Neuron (in vitro differentiated cells): ENCODE measurements at regions not wholly inside any gene's neighbourhood (a gene's known extent, or its start where the extent isn't known, plus 50 kb on each side); places are given as distances from the start of the nearest gene placed in this dataset.

Experiments
- H2AFZ ChIP-seq: one replicate; pipeline ENCODE4 v1.6.1; 2013; ENCODE audit warnings: low read depth, mild to moderate bottlenecking, inconsistent platforms, low read length, moderate library complexity
- H3K27me3 ChIP-seq: one replicate; pipeline ENCODE4 v1.6.1; 2013; ENCODE audit warnings: low read length; ENCODE audit not compliant: insufficient read depth
- H3K36me3 ChIP-seq: one replicate; pipeline ENCODE4 v1.6.1; 2013; ENCODE audit warnings: low read length; ENCODE audit not compliant: insufficient read depth
- H3K4me1 ChIP-seq: one replicate; pipeline ENCODE4 v1.6.1; 2013; ENCODE audit warnings: low read length; ENCODE audit not compliant: insufficient read depth
- H3K4me3 ChIP-seq: 2 replicates; pipeline ENCODE4 v1.5.1; 2013; ENCODE audit warnings: mild to moderate bottlenecking, low read length, moderate library complexity
- H3K9me3 ChIP-seq: one replicate; pipeline ENCODE4 v1.6.1; 2013; ENCODE audit warnings: low read length

GRCh38 chr20:40562031-40562430 is 127.0 kb downstream of the MAFB start:
- no peaks in the 10 kb centered on the region for H3K36me3 ChIP-seq
- H3K9me3 ChIP-seq: no peaks in the 10 kb centered on the region
- H2AFZ ChIP-seq: no peak overlapping the region
- H3K4me3 ChIP-seq: no peak overlapping the region
- H3K27me3 ChIP-seq: no peaks in the 10 kb centered on the region
- no peaks in the 10 kb centered on the region for H3K4me1 ChIP-seq

DNA sequence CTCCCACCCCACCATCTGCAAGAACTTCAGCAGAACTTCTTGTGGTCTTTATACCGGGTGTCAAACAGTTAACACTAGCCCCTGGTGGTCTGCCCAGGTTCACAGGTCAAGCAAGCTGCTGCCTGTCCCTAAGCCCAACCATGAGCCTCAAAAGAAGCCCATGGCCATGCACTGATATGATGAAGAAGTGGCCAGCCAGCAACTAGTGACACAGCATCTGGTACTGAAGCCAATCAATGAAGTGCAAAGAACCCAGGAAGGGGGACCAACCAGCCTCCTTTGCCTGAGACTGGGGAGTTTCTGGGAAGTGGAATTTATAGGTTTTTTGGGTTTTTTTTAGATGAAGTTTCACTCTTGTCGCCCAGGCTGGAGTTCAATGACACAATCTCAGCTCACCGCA is 127.8 kb downstream of the MAFB start:
- no peak overlapping the region for H3K4me3 ChIP-seq
- no peaks in the 10 kb centered on the region for H3K4me1 ChIP-seq
- H3K27me3 ChIP-seq: no peaks in the 10 kb centered on the region
- H3K9me3 ChIP-seq: no peaks in the 10 kb centered on the region
- H2AFZ ChIP-seq: no peak overlapping the region
- H3K36me3 ChIP-seq: no peaks in the 10 kb centered on the region

DNA sequence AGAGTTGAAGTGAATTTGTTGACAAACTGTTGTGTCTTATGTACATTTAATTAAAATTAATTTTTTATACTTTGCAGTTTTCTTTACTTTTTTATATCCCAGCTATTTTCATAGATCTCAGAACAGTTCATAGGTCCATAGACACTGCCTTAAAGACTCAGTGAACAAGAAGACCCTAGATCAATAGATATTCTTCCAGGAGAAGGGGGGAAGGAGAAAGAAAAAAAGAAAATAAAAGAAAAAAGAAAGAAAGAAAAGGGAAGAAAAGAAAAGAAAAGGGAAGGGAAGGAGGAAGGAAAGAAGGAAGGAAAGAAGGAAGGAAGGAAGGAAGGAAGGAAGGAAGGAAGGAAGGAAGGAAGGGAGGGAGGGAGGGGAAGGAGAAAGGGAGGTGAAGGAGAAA is 130.8 kb downstream of the MAFB start:
- Histone ChIP-seq H3K36me3 (no peaks in the 10 kb centered on the region), H3K27me3 (no peaks in the 10 kb centered on the region), H3K4me3 (no peak overlapping the region), H3K4me1 (no peaks in the 10 kb centered on the region), H2AFZ (no peak overlapping the region), H3K9me3 (no peaks in the 10 kb centered on the region)

DNA sequence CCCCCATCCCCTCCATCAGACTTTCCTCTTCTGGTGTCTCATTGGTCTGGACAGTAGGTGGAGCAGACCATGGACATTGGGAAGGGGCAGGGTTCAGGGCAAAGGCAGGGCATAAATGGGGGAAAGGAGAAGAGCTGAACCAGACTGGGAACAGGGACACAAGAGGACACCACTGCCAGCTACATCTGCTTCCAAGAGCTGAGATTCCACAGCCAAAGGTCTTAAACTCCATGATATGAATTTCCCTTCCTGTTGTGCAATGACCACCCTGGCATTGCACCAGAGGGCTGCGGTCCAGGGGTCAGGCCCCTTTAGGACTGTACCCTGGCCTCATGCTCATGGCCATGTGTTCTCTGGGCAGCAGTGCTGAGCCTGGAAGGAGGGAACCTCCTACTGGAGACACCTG is 137.9 kb downstream of the MAFB start:
- no peaks in the 10 kb centered on the region for H3K9me3 ChIP-seq

DNA sequence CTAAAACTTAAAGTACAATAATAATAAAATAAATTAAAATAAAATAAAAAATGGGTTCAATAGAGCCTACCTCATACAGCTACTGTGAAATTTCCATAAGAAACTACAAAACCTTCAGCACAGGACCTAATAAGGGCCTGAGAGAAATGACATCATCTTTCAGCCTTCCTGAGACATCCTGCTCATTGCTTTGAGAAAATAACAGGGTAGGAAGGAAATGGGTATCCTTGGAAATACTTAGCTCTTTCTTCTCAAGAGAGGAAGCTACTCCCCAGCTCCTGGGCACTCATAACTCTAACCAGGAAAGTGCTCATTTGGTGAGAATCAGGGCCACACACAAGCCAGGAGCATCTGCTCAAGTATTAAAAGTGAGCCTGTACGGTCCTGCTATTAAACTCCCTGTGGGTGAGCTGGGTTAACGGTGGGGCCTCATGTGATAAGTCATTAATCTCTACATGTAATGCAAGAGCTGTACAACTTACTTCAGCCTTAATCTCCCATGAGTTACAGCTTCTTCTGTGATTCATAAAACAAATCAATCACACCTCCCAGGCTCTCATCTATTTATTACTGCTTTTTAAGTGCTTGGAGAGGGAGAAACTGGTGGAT is 141.4 kb downstream of the MAFB start:
- no peaks in the 10 kb centered on the region for H3K9me3 ChIP-seq
- no peaks in the 10 kb centered on the region for H3K27me3 ChIP-seq
- no peak overlapping the region for H2AFZ ChIP-seq
- no peaks in the 10 kb centered on the region for H3K36me3 ChIP-seq
- H3K4me3 ChIP-seq: no peak overlapping the region
- H3K4me1 ChIP-seq: no peaks in the 10 kb centered on the region

More for the DNA sequence above, 137.9 kb downstream of the MAFB start:
- Histone ChIP-seq H3K36me3 (no peaks in the 10 kb centered on the region), H2AFZ (no peak overlapping the region), H3K27me3 (no peaks in the 10 kb centered on the region), H3K4me1 (no peaks in the 10 kb centered on the region), H3K4me3 (no peak overlapping the region)

DNA sequence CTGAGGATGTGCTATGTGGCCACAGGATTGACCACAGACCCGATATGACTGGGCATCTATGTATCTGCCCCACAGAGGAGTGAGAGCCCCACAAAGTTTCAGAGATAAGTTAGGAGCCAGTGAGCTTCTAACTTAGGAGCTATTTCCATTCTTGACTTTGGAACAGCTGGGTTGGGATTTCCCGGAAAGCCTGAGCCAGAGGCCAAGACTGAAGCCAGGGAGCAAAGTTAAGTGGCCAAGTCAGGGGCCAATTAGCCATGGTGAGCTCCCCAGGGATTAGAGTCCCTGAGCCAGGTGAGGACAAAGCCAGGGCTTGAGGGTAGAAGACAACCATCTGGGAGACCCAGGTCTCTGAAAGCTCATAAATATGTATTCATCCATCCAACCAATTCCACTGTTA is 143.6 kb downstream of the MAFB start:
- H2AFZ ChIP-seq: no peak overlapping the region
- no peaks in the 10 kb centered on the region for H3K9me3 ChIP-seq
- no peaks in the 10 kb centered on the region for H3K27me3 ChIP-seq
- no peaks in the 10 kb centered on the region for H3K4me1 ChIP-seq
- H3K4me3 ChIP-seq: no peak overlapping the region
- no peaks in the 10 kb centered on the region for H3K36me3 ChIP-seq

GRCh38 chr20:40542065-40542464 is 147.0 kb downstream of the MAFB start:
- Histone ChIP-seq H2AFZ (no peak overlapping the region), H3K27me3 (no peaks in the 10 kb centered on the region), H3K9me3 (no peaks in the 10 kb centered on the region), H3K4me3 (no peak overlapping the region), H3K36me3 (no peaks in the 10 kb centered on the region), H3K4me1 (no peaks in the 10 kb centered on the region)

GRCh38 chr20:40540166-40540565 is 148.9 kb downstream of the MAFB start:
- Histone ChIP-seq H3K4me1 (no peaks in the 10 kb centered on the region), H3K9me3 (no peaks in the 10 kb centered on the region), H3K4me3 (no peak overlapping the region), H2AFZ (no peak overlapping the region), H3K36me3 (no peaks in the 10 kb centered on the region), H3K27me3 (no peaks in the 10 kb centered on the region)

GRCh38 chr20:40538131-40538530 is 150.9 kb downstream of the MAFB start:
- H3K4me1 ChIP-seq: no peaks in the 10 kb centered on the region
- no peak overlapping the region for H2AFZ ChIP-seq
- H3K27me3 ChIP-seq: no peaks in the 10 kb centered on the region
- H3K4me3 ChIP-seq: no peak overlapping the region
- H3K9me3 ChIP-seq: no peaks in the 10 kb centered on the region
- no peaks in the 10 kb centered on the region for H3K36me3 ChIP-seq

DNA sequence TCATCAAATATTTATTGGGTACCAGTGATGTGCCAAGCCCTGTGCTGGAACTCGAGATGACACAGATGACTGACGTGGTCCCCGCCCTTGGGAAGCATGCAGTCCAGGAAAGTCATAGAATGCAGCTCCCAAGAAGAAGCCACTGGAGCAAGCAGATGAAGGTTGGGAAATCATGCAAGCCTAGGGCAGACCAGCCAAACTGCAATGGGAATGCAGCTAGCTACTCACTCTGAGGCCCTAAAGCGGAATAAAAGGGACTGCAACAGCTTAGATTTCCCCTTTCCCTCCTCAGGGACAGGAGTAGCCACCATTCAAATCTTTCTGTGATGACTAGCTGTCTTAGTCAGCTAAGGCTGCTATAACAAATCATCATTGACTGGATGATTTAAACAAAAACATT is 152.2 kb downstream of the MAFB start:
- H3K9me3 ChIP-seq: no peaks in the 10 kb centered on the region
- H3K4me3 ChIP-seq: no peak overlapping the region
- no peak overlapping the region for H2AFZ ChIP-seq
- H3K4me1 ChIP-seq: no peaks in the 10 kb centered on the region
- H3K36me3 ChIP-seq: no peaks in the 10 kb centered on the region
- no peaks in the 10 kb centered on the region for H3K27me3 ChIP-seq

- no peaks in the 10 kb centered on the region for H3K4me1 ChIP-seq
- no peak overlapping the region for H2AFZ ChIP-seq
- H3K27me3 ChIP-seq: no peaks in the 10 kb centered on the region
- peaks cover 2% of the 10 kb centered on the region for H3K9me3 ChIP-seq
- H3K36me3 ChIP-seq: no peaks in the 10 kb centered on the region
- no peak overlapping the region for H3K4me3 ChIP-seq
Observed at GRCh38 chr20:40535816-40536215, 153.2 kb downstream of the MAFB start.

GRCh38 chr20:40532103-40532502 is 156.9 kb downstream of the MAFB start:
- H3K4me1 ChIP-seq: no peaks in the 10 kb centered on the region
- no peaks in the 10 kb centered on the region for H3K27me3 ChIP-seq
- H2AFZ ChIP-seq: no peak overlapping the region
- H3K9me3 ChIP-seq: peaks cover 2% of the 10 kb centered on the region
- no peak overlapping the region for H3K4me3 ChIP-seq
- no peaks in the 10 kb centered on the region for H3K36me3 ChIP-seq

GRCh38 chr20:40525351-40525750 is 163.7 kb downstream of the MAFB start:
- no peaks in the 10 kb centered on the region for H3K36me3 ChIP-seq
- no peaks in the 10 kb centered on the region for H3K4me1 ChIP-seq
- H3K9me3 ChIP-seq: no peaks in the 10 kb centered on the region
- H3K27me3 ChIP-seq: no peaks in the 10 kb centered on the region
- no peak overlapping the region for H3K4me3 ChIP-seq
- H2AFZ ChIP-seq: no peak overlapping the region

DNA sequence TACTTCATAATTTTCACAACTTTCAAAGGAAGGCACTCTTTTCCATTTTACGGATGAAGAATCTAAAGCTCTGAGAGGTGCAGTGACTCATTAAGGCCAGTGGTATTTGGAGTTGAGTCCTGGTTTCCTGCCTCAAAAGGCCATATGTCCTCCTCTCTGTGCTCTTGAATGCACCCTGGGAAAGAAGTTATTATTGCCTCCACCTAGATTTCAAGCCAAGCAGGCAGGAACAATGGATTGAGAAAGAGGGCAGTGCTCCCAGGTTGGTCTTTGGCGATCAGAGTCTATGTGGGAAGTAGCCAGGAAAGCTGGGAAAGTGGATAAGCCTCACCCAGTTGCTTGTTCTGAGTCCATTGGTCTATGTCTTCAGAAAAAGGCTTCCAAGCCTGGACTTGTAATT is 165.0 kb downstream of the MAFB start:
- Histone ChIP-seq H3K9me3 (no peaks in the 10 kb centered on the region), H3K4me3 (no peak overlapping the region), H3K4me1 (no peaks in the 10 kb centered on the region), H2AFZ (no peak overlapping the region), H3K36me3 (no peaks in the 10 kb centered on the region), H3K27me3 (no peaks in the 10 kb centered on the region)
